ENCODE measurements at regions not wholly inside any gene's neighbourhood (a gene's known extent, or its start where the extent isn't known, plus 50 kb on each side); places are given as distances from the start of the nearest gene placed in this dataset.

DNA sequence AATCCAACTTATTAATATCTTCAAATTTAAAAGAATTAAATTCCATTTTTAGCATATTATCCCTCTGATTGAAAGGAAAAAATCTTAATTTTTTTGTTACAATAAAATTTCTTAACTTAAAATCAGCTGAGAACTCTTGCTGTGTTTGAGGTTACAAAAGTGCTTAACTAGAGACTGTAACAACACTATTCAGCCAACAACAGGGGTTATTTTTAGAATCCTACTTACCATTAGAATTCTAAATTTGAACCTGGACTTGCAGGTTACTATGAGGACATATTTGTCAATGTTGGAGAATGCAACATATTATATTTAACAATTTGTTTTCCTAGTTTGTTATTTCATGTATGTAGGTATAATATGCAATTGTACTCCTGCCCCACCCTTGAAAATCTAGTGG is 238.1 kb upstream of the CXXC4 start (continued):
- TF ChIP-seq, protein P1, sequence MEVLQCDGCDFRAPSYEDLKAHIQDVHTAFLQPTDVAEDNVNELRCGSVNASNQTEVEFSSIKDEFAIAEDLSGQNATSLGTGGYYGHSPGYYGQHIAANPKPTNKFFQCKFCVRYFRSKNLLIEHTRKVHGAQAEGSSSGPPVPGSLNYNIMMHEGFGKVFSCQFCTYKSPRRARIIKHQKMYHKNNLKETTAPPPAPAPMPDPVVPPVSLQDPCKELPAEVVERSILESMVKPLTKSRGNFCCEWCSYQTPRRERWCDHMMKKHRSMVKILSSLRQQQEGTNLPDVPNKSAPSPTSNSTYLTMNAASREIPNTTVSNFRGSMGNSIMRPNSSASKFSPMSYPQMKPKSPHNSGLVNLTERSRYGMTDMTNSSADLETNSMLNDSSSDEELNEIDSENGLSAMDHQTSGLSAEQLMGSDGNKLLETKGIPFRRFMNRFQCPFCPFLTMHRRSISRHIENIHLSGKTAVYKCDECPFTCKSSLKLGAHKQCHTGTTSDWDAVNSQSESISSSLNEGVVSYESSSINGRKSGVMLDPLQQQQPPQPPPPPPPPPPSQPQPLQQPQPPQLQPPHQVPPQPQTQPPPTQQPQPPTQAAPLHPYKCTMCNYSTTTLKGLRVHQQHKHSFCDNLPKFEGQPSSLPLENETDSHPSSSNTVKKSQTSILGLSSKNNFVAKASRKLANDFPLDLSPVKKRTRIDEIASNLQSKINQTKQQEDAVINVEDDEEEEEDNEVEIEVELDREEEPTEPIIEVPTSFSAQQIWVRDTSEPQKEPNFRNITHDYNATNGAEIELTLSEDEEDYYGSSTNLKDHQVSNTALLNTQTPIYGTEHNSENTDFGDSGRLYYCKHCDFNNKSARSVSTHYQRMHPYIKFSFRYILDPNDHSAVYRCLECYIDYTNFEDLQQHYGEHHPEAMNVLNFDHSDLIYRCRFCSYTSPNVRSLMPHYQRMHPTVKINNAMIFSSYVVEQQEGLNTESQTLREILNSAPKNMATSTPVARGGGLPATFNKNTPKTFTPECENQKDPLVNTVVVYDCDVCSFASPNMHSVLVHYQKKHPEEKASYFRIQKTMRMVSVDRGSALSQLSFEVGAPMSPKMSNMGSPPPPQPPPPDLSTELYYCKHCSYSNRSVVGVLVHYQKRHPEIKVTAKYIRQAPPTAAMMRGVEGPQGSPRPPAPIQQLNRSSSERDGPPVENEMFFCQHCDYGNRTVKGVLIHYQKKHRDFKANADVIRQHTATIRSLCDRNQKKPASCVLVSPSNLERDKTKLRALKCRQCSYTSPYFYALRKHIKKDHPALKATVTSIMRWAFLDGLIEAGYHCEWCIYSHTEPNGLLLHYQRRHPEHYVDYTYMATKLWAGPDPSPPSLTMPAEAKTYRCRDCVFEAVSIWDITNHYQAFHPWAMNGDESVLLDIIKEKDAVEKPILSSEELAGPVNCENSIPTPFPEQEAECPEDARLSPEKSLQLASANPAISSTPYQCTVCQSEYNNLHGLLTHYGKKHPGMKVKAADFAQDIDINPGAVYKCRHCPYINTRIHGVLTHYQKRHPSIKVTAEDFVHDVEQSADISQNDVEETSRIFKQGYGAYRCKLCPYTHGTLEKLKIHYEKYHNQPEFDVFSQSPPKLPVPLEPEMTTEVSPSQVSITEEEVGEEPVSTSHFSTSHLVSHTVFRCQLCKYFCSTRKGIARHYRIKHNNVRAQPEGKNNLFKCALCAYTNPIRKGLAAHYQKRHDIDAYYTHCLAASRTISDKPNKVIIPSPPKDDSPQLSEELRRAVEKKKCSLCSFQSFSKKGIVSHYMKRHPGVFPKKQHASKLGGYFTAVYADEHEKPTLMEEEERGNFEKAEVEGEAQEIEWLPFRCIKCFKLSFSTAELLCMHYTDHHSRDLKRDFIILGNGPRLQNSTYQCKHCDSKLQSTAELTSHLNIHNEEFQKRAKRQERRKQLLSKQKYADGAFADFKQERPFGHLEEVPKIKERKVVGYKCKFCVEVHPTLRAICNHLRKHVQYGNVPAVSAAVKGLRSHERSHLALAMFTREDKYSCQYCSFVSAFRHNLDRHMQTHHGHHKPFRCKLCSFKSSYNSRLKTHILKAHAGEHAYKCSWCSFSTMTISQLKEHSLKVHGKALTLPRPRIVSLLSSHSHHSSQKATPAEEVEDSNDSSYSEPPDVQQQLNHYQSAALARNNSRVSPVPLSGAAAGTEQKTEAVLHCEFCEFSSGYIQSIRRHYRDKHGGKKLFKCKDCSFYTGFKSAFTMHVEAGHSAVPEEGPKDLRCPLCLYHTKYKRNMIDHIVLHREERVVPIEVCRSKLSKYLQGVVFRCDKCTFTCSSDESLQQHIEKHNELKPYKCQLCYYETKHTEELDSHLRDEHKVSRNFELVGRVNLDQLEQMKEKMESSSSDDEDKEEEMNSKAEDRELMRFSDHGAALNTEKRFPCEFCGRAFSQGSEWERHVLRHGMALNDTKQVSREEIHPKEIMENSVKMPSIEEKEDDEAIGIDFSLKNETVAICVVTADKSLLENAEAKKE (CRISPR knock-in tag; IDR thresholded peaks at IDR 0.05): no peak
- TF ChIP-seq, protein P2, sequence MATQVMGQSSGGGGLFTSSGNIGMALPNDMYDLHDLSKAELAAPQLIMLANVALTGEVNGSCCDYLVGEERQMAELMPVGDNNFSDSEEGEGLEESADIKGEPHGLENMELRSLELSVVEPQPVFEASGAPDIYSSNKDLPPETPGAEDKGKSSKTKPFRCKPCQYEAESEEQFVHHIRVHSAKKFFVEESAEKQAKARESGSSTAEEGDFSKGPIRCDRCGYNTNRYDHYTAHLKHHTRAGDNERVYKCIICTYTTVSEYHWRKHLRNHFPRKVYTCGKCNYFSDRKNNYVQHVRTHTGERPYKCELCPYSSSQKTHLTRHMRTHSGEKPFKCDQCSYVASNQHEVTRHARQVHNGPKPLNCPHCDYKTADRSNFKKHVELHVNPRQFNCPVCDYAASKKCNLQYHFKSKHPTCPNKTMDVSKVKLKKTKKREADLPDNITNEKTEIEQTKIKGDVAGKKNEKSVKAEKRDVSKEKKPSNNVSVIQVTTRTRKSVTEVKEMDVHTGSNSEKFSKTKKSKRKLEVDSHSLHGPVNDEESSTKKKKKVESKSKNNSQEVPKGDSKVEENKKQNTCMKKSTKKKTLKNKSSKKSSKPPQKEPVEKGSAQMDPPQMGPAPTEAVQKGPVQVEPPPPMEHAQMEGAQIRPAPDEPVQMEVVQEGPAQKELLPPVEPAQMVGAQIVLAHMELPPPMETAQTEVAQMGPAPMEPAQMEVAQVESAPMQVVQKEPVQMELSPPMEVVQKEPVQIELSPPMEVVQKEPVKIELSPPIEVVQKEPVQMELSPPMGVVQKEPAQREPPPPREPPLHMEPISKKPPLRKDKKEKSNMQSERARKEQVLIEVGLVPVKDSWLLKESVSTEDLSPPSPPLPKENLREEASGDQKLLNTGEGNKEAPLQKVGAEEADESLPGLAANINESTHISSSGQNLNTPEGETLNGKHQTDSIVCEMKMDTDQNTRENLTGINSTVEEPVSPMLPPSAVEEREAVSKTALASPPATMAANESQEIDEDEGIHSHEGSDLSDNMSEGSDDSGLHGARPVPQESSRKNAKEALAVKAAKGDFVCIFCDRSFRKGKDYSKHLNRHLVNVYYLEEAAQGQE (IDR thresholded peaks at IDR 0.05; ENCODE audit: unreplicated experiment): no peak
- TF ChIP-seq ZNF331 (CRISPR knock-in tag; IDR thresholded peaks at IDR 0.05; ENCODE audit: low read depth) (no peak), POLR2AphosphoS5 (IDR thresholded peaks at IDR 0.05; ENCODE audit: low read depth) (no peak), NANOG (IDR thresholded peaks at IDR 0.05; ENCODE audit: borderline replicate concordance) (no peak), STAT1 (IDR thresholded peaks at IDR 0.05; ENCODE audit: unreplicated experiment) (no peak), JUNB (IDR thresholded peaks at IDR 0.05; ENCODE audit: unreplicated experiment) (no peak), ZNF114 (CRISPR knock-in tag; IDR thresholded peaks at IDR 0.05) (no peak), EZH2phosphoT487 (IDR thresholded peaks at IDR 0.05; ENCODE audit: unreplicated experiment) (no peak)
- TF ChIP-seq, protein P3, sequence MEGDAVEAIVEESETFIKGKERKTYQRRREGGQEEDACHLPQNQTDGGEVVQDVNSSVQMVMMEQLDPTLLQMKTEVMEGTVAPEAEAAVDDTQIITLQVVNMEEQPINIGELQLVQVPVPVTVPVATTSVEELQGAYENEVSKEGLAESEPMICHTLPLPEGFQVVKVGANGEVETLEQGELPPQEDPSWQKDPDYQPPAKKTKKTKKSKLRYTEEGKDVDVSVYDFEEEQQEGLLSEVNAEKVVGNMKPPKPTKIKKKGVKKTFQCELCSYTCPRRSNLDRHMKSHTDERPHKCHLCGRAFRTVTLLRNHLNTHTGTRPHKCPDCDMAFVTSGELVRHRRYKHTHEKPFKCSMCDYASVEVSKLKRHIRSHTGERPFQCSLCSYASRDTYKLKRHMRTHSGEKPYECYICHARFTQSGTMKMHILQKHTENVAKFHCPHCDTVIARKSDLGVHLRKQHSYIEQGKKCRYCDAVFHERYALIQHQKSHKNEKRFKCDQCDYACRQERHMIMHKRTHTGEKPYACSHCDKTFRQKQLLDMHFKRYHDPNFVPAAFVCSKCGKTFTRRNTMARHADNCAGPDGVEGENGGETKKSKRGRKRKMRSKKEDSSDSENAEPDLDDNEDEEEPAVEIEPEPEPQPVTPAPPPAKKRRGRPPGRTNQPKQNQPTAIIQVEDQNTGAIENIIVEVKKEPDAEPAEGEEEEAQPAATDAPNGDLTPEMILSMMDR (conservative IDR thresholded peaks at IDR 0.05; ENCODE audit: low read depth in 2 of 2): no peak
